ENCODE measurements at regions not wholly inside any gene's neighbourhood (a gene's known extent, or its start where the extent isn't known, plus 50 kb on each side); places are given as distances from the start of the nearest gene placed in this dataset.
"Not testable (repeated sequence)": the region's sequence is repeated elsewhere in the genome, so short reads cannot be mapped to it uniquely, and the experiment has no call there.

GRCh38 chr3:147159141-147159540 lies 247.2 kb downstream of the ZIC4 start (continued):
- TF ChIP-seq, protein P1, sequence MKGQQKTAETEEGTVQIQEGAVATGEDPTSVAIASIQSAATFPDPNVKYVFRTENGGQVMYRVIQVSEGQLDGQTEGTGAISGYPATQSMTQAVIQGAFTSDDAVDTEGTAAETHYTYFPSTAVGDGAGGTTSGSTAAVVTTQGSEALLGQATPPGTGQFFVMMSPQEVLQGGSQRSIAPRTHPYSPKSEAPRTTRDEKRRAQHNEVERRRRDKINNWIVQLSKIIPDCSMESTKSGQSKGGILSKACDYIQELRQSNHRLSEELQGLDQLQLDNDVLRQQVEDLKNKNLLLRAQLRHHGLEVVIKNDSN (CRISPR knock-in tag; IDR thresholded peaks at IDR 0.05): no peak
- TF ChIP-seq, protein P2, sequence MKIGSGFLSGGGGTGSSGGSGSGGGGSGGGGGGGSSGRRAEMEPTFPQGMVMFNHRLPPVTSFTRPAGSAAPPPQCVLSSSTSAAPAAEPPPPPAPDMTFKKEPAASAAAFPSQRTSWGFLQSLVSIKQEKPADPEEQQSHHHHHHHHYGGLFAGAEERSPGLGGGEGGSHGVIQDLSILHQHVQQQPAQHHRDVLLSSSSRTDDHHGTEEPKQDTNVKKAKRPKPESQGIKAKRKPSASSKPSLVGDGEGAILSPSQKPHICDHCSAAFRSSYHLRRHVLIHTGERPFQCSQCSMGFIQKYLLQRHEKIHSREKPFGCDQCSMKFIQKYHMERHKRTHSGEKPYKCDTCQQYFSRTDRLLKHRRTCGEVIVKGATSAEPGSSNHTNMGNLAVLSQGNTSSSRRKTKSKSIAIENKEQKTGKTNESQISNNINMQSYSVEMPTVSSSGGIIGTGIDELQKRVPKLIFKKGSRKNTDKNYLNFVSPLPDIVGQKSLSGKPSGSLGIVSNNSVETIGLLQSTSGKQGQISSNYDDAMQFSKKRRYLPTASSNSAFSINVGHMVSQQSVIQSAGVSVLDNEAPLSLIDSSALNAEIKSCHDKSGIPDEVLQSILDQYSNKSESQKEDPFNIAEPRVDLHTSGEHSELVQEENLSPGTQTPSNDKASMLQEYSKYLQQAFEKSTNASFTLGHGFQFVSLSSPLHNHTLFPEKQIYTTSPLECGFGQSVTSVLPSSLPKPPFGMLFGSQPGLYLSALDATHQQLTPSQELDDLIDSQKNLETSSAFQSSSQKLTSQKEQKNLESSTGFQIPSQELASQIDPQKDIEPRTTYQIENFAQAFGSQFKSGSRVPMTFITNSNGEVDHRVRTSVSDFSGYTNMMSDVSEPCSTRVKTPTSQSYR (CRISPR knock-in tag; IDR thresholded peaks at IDR 0.05): no peak

DNA sequence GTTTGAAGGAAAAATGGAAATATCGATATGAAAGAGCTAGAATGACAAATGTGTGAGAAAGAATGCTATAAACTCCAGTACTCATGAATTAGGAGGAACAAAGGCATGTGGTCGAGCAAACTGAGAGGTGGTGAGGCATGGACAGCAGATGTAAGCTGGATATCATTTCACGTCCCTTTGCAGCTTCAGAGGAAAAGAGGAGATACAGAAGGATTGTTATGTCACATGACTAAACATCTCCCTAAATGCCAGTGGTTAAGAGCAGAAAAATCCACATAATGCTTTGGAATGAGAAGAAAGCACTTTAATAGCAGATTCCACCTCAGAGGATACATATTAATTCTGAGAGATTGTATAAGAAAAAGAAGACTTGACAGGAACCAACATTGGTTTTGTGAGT lies 248.7 kb downstream of the ZIC4 start:
- CTCF ChIA-PET: no interaction called here
- H3K9me3 Mint-ChIP-seq: peaks cover 18% of the 10 kb centered on the region
- no peak for DNase-seq (ENCODE audit: low spot score)
- no peaks in the 10 kb centered on the region; the same call in 1 of the 2 replicates for H3K27me3 Mint-ChIP-seq (ENCODE audit: low read depth)
- POLR2A ChIA-PET: no interaction called here
- no peak overlapping the region for H3K27ac Mint-ChIP-seq
- TF ChIP-seq ZNF416 (CRISPR knock-in tag; IDR thresholded peaks at IDR 0.05) (no peak), GABPB1 (CRISPR knock-in tag; IDR thresholded peaks at IDR 0.05) (no peak), EMX1 (CRISPR knock-in tag; IDR thresholded peaks at IDR 0.05) (no peak), GTF2I (CRISPR knock-in tag; conservative IDR thresholded peaks at IDR 0.05) (no peak)
- H3K4me3 Mint-ChIP-seq: no peak overlapping the region
- peaks cover 10% of the 10 kb centered on the region for H3K4me1 Mint-ChIP-seq
- H3K36me3 Mint-ChIP-seq: peaks cover 16% of the 10 kb centered on the region
- ATAC-seq: no peak

- POLR2A ChIA-PET; H3K4me3 Mint-ChIP-seq; H3K27ac Mint-ChIP-seq; CTCF ChIA-PET; ATAC-seq; DNase-seq (ENCODE audit: low spot score); H3K27me3 Mint-ChIP-seq (ENCODE audit: low read depth); H3K4me1 Mint-ChIP-seq: not testable (repeated sequence)
- H3K9me3 Mint-ChIP-seq: peaks cover 18% of the 10 kb centered on the region
- H3K36me3 Mint-ChIP-seq: peaks cover 16% of the 10 kb centered on the region
These were observed 251.4 kb downstream of the ZIC4 start for GRCh38 chr3:147154988-147155387.

GRCh38 chr3:147153830-147154539 lies 252.4 kb downstream of the ZIC4 start:
- ChIA-PET CTCF (no interaction called here), POLR2A (no interaction called here)
- no peak for ATAC-seq
- Mint-ChIP-seq H3K4me1 (no peaks in the 10 kb centered on the region), H3K4me3 (no peak overlapping the region), H3K36me3 (peaks cover 16% of the 10 kb centered on the region), H3K27ac (no peak overlapping the region), H3K27me3 (ENCODE audit: low read depth) (no peaks in the 10 kb centered on the region), H3K9me3 (peaks cover 22% of the 10 kb centered on the region)
- DNase-seq (ENCODE audit: low spot score): no peak
- no peak for TF ChIP-seq ZNF263 (CRISPR knock-in tag; IDR thresholded peaks at IDR 0.05; ENCODE audit: low read depth)
- no peak for TF ChIP-seq ERG (CRISPR knock-in tag; IDR thresholded peaks at IDR 0.05)
- no peak for TF ChIP-seq ZNF232 (CRISPR knock-in tag; IDR thresholded peaks at IDR 0.05)
- TF ChIP-seq, protein P3, sequence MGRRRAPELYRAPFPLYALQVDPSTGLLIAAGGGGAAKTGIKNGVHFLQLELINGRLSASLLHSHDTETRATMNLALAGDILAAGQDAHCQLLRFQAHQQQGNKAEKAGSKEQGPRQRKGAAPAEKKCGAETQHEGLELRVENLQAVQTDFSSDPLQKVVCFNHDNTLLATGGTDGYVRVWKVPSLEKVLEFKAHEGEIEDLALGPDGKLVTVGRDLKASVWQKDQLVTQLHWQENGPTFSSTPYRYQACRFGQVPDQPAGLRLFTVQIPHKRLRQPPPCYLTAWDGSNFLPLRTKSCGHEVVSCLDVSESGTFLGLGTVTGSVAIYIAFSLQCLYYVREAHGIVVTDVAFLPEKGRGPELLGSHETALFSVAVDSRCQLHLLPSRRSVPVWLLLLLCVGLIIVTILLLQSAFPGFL (CRISPR knock-in tag; IDR thresholded peaks at IDR 0.05; ENCODE audit: borderline replicate concordance): no peak
- no peak for TF ChIP-seq JAZF1 (CRISPR knock-in tag; IDR thresholded peaks at IDR 0.05)
- TF ChIP-seq CREB1 (CRISPR knock-in tag; IDR thresholded peaks at IDR 0.05): no peak
- no peak for TF ChIP-seq E2F5 (CRISPR knock-in tag; IDR thresholded peaks at IDR 0.05)
- no peak for TF ChIP-seq JUN (CRISPR knock-in tag; IDR thresholded peaks at IDR 0.05)
- no peak for TF ChIP-seq FOXP1 (CRISPR knock-in tag; IDR thresholded peaks at IDR 0.05; ENCODE audit: borderline replicate concordance)
- TF ChIP-seq ESRRA (CRISPR knock-in tag; IDR thresholded peaks at IDR 0.05; ENCODE audit: borderline replicate concordance): no peak
- no peak for TF ChIP-seq ZMAT4 (CRISPR knock-in tag; IDR thresholded peaks at IDR 0.05)
- no peak for TF ChIP-seq ZNF317 (CRISPR knock-in tag; IDR thresholded peaks at IDR 0.05; ENCODE audit: borderline replicate concordance, low read depth)
- no peak for TF ChIP-seq HMGA2 (CRISPR knock-in tag; IDR thresholded peaks at IDR 0.05)

Data from WTC11 (cell line).